HG03571 (cell line): ENCODE measurements at regions not wholly inside any gene's neighbourhood (a gene's known extent, or its start where the extent isn't known, plus 50 kb on each side); places are given as distances from the start of the nearest gene placed in this dataset.

Source experiments
- ATAC-seq: cut with Tn5 transposase; IDR thresholded peaks from one replicate; pipeline ENCODE4 v1.9.1; 2021; ENCODE audit not compliant: unreplicated experiment

DNA sequence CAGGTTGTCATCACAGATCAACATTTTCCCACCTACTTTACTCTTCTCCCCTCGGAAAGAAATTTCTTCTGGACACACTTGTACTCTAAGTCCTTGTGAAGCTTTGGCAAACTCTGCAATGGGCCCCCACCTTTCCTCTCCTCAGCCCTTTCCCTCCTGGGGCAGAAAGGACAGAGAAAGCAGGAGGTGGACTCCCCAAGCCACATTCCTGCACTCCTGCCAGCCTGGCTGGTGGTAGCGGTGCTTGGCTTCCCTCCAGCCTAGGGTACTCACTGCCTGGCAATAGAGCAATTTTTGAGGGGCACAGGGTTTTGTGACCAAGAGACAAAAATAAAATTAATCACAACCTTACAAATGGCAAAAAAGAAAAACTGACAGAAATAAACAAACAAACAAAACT is 451.4 kb downstream of the ZSWIM6 start:
- ATAC-seq: no peak

DNA sequence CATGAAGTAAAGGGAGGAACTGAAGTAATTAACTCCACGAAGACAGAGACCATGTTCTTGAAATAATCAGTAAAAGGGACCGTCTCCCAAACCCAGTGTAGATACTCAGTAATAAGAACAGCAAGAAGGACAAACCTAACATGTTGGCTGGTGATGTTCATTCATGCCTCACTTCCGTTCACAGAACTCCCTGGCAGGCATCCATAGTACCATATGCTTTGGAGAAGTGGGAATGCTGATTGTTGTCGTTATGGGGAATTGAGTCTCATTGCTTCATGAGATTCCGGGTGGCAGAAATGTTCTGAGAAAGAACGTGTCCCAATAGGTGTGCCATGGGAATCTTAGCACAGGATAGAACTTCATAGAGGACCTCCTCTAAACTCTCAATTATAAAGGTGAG is 452.3 kb downstream of the ZSWIM6 start:
- no peak for ATAC-seq

DNA sequence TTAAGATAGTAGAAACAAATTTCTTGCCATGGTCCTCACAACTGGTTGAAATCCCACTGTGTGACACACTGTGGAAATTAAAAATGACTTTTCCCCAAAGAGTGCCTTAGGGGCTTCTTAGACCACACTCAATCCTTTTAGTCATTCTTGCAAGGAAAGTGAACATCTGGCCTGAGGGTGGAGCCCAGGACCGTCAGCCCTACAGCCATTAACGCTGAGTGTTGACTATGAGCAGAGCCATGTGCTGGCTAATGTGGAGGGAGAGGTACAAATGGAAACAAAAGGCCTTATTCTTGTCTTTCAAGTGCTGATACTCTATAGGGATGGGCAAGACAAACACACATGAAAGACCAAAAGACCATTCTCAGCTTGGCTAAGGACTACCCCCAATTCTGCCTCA is 456.5 kb downstream of the ZSWIM6 start:
- ATAC-seq: no peak

DNA sequence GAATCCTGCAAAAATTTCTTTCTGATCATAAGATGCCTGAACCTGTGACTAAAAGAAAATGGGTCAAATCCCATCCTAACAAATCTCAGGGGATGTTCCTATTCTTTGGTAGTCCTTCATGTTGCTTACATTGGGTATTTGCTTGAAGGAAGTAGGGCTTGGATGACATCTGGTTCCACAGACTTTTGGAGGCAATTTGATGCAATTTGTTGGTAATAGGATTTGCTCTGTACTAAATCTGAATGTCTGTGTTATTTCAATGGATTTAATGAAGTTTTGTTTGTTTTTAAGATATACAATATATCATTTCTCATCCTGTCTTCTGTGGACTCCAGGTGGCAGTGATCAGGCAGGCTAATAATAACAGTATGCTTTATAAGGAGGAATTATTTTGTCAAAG is 457.9 kb downstream of the ZSWIM6 start:
- no peak for ATAC-seq

DNA sequence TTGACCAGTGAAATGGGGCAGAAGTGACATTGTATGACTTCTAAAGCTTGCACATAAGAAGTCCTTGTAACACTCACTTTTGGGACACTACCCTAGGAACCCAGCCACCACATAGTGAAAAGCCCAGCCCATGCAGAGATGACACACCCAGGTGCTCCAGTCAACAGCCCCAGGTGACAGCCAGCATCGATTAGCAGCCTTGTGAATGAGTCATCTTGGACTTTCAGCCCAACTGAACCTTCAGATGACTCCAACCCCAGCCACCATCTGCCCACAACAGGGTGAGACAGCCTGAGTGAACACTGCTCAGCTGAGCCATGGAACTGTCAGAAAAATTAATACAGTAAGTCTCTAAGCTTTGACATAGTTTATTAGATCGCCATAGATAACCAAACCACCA is 458.6 kb downstream of the ZSWIM6 start:
- ATAC-seq: no peak

DNA sequence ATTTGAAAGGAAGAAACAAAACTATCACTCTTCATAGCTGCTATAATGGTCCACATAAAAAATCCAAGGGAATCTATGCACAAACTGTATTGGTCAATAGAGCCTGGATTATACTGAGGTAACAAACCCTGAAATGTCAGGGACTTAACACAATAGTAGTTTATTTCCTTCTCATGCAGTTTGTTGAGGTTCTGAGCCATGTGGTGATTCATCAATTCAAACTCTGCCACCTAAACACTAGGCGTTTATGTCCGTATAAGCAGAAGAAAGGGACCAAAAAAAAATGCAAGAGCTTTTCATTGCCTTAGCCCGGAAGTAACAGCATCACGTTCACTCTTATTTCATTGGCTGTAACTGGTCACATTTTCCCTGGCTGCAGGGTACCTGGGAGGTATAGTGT is 464.7 kb downstream of the ZSWIM6 start:
- ATAC-seq: no peak

DNA sequence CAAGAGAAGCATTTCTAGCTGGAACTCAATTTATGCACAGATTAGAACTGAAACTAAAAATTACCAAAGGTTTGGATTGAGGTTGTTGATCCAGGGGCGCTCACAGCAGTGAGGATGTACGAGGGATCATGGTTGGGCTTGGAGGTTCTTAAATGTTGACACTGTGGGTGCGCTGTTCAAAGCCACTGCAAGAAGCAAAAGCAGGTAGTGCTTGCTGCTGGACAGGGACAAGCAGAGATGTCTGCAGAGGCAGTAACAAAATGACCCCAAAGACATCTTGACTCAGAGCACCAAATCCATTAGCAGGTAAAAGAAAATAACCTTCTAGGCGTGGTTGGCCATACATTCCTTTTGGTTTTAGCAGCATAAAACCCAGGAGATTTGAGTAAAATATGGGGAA is 468.4 kb downstream of the ZSWIM6 start:
- no peak for ATAC-seq

DNA sequence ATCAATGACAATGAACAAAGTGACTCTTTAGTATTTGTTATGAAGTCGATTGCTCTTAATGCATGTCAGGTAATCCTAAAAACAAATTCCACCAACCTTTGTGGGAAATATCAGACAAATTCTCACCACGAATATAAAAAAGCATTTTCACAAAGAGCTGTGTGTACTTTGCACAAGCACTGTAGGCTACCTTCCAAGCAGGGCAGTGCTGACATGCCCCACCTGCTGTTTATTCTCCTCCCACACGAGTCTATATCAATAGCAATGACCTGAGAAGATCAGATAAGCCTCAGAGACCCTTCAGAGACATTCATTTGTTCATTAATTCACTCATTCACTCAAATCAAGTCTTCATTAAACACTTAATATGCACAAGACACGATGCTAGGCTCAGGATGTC is 469.1 kb downstream of the ZSWIM6 start:
- ATAC-seq: no peak

DNA sequence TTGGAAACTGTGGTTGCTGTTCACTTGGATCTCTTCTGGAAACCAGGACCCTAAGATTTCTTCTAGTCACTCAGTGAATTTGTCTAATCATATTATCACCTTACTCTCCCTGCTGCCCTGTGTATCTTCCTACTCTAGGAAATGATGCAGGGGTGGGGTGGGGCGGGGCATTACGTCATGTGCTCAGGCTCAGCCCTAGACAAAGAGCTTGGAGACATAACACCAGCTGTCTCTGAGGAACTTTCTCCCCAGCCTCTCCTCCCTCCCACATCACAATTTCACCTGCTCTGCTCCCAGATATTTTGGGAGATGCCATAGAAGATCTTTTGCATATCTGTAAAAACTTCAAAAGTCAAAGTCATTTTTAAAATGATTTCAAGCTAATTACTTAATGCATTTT is 470.4 kb downstream of the ZSWIM6 start:
- no peak for ATAC-seq

DNA sequence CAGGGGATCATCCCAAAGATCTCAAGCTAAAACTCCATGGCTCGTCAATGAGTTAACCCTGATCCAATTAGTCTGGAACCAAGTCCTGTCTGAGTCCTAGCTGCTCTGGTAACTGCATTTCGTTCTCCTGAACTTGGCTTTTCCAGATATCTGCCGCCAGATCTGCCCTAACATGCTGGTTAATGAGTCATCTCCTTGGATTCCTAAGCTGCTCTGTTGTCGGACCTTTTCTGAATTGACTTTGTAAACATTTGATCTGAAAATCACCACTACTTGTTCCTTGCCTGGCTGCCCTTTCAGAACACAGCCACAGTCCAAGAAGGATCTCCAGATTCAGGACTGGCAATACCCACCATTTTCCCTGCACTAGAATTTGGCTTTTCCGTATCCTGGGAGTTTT is 473.0 kb downstream of the ZSWIM6 start:
- no peak for ATAC-seq

DNA sequence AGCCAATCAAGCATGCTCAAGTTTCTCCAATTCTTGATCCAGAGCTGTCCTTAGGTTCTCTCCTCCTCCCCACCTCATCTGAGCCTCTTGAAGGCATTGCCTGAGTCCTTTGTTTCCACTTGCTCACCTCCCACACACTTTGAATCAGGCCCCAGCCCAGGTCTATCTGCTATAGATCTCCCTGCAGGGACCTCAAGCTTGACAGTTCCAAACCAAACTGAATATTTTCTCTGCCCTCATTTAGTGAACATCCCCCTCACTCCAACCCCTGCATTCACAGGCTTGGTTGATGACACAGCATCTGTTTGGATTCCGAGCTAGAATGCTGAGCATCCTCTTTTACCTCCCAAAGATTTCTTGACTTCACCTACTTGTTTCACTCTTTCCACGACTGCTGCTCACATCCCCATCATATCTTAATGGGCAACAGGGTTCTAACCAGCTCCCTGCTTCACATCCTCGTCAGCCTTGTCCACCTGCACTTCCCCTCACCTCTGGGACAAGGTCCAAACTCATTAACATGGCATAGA is 474.5 kb downstream of the ZSWIM6 start:
- no peak for ATAC-seq

DNA sequence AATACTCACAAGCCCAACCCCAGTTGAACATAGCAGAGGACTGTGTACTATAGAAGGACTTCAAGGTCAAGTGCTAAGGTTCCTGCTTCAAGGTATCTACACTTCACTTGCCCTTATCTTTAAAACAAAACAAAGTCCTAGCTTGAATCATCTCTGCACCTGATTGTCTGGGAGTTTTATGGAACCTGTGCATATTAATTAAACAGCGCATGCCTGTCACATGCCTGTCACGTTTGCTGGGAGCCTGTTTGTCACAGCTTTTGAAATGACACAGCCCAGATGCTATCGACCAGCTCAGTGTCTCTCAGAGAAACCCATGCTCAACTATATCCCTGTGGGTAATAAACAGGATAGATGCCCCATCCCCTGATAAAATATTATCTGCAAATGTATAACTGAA is 476.0 kb downstream of the ZSWIM6 start:
- no peak for ATAC-seq

DNA sequence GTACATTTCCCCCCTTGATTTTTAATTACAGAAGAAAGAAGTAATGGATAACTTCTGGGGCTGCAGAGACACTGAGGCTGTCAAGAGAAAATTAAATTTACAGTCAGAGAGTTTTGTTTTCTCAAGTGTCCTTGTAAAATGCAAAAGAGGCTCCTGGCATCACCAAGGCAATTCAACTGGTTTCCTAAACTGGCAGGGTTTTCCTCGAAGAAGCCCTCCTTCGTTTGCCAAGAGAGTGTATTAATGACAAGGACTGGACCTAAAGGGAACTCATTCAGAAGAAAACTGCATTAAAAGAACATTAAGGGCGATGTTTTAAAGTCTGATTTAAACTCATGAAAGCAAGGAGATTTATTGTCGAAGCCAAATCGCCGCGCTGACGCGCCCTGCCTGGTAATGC is 476.9 kb downstream of the ZSWIM6 start:
- no peak for ATAC-seq

DNA sequence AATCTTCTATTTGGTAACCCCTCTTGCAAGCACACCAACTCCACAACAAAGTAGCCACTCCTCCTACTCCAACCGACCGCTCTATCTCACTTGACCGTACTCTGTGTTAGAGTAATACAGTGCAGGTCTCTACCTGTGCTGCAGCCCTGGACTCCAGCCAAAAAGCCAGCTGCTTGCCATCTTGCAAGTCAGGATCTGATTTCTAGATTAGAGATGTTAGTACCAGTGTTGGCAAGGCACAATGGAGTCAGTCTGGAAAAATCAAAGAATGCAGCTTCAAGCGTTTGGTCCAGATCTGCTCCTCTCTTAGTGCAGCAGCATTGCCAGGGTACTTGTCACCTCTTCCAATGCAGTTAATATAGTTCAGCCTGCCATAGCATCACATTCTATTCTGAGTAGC is 477.6 kb downstream of the ZSWIM6 start:
- no peak for ATAC-seq

DNA sequence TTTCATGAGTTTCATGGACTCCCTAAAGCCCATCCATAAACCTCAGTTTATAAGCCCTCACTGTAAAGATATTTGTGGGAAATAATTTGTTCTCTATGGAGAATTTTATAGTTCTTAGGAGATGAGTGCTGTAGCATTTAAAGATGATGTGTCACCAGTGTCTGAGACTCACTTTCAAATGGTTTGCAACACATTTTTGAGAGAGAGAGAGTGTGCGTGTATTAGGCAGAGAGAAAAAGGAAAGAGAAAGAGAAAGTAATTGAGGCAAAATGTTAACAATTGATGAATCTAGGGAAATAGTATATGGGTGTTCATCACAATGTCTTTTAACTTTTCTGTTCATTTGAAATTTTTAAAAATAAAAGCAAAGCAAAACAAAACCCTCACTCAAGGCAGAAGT is 479.0 kb downstream of the ZSWIM6 start:
- no peak for ATAC-seq

DNA sequence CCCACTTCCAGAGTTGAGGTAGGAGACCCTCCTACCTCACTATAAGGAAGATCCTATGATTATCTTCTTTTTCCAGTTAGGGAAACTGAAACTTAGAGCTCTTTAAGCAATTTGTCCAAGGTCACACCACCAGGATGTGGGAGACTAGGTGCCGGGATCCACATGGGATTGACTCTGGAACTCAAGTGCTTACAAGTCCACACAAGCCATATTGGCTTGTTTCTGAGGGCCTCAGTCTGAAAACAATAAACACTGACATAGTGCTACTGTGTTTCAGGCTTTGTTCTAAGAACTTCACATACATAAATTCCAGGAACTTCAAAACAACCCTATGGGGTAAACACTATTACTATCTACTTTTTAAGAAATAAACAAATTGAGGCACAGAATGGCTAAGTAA is 481.3 kb downstream of the ZSWIM6 start:
- no peak for ATAC-seq

DNA sequence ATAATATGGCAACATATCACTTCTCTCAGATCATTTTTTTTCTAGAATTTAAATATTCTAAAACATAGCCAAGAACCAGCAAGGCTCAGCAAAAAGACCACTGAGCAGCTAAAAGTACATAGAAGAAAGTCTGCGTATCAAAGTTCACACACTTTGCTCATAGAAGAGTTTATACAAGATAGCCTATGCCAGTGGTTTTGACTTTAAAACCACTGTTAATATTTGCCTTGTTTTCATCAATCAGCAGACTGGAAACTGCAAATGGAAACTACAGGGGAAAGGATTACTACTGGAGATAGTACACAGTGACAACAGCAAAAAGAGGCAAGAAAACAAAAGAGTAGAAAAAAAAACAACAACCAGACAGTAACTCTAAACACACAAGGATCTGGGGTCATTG is 483.3 kb downstream of the ZSWIM6 start:
- ATAC-seq: no peak

DNA sequence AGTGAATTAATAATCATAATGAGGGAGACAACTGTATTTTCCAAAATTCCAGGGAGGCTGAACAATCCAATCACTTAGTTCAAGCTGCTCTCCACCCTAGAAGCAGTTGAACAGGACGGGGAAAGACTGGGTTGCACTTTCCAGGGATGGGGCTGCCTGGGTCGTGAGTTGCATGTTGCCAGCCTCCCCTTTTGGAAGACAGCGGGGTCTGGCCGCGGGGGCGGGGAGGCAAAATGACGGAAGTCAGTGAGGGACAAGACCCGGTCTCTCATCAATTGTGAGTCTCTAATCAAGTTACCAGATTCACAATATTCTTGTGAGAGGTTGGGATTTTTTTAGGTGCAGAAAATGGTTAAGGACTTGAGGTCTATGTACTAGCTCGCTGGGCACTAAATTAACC is 484.1 kb downstream of the ZSWIM6 start:
- no peak for ATAC-seq

DNA sequence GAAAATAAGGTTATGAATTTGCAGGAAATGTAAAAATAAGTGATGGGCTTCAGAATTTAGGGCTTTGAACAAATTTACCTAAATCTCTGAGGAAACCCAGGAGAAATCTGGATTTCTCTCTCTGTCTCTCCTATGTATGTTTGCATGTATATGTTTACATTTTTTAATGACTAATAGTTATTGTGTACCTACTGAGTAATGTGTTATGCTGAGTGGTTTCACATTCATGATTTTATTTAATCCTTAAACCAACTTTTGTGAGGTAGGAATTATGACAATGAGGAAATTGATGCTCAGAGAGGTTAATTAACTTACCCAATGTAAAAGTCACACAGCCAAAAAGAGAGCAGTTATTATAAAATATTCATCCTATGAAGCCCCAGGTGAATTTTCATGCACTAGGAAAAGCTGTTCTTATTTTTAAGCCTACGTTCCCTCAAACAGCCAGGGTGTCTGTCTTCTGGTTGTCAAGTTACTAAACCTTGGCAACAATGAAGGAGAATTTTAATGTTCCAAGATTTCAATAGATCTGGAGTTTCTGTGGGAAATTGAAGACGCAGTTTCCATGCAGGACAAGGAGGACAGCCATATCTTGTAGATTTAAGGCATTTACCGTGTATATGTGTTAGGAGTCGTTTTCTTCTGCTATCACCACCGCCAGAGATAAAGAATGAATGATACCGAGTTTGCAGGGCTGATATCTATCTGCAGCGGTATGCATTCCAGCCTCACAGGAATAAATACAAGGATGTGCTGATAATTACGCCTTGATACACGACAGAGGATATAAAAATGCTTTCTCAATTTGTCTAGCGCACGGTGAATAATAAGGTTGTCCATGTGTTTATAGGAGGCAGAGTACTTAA is 484.8 kb downstream of the ZSWIM6 start:
- no peak for ATAC-seq

DNA sequence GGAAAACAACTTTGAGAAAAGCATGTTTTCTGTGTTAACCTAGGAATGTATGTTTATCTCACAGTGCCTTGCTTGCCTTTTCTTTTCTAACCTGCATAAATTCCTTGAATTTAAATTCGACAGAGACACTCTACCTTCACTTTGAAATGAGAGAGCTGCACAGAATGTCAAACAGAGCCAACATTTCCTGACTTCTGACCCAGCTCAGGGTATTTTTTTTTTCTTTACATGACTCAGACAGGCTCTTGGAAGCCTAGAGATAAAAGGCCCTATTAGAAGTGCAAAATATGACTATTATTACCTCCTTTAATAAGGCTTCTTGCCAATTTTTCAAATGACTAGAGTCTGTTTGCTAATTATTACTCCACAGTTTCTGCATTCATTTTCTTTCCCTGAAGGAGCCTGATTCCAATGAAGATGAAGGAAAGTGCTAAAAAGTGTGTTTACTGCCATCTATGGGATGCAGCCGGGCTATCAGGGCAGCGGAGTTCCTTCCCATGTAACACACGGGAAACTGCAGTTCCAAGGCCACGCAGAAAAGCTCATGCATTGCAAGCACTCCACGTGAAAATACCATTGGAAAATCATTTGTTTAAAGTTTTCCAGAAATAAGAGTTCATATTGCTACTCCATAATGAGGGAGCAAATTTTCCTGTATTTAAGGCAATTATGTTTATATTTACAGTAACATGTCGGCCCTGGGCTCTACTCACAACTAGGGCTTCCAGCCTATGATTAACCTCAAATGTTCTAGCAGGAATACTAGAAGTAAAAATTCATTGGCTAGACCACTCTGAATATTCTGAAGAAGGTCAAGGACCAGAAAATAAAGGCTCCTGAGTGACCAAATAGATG is 485.6 kb downstream of the ZSWIM6 start:
- ATAC-seq: no peak

DNA sequence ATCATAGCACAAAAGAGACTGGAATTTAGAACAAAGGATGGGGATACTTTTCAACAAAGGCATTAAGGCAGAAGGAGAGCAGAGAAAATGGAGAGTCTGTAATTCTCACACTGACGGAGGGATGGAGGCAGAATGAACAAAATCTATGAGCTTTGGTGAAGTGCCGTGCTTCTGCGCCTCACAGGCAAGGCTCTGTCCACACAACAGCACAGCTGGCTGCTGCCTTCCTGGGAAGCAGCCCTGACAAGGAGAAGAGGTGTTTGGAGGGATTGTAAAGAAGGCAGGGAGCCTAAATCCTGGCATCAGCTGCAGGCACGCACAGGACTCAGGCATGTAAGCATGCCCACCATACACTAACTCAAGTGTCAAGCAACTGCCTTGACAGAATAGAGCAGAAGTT is 485.2 kb upstream of the KIF2A start:
- no peak for ATAC-seq

DNA sequence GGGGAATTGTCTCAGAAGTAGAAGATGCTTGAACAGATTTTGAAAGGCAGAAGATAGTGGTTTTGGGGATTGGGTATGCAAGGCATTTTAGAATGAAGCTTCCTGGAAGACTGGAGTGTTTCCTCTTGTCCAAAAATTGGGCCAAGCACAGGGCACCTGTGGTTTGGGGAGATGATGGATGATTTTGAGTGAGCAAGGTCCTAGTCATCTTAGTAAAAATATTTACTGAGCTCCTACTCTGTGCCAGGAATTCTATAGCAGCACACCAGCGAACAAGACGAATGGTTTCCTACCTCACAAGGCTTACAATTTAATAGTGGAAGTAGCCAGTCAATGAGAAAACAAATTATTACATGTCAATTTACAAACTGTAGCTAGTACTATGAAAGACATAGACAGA is 484.4 kb upstream of the KIF2A start:
- ATAC-seq: no peak
